Adrenal gland (tissue), 5 donors: ENCODE measurements at regions not wholly inside any gene's neighbourhood (a gene's known extent, or its start where the extent isn't known, plus 50 kb on each side); places are given as distances from the start of the nearest gene placed in this dataset.

Experiments used
- CTCF ChIP-seq, 6 experiments: fragments of 450-650 bp in 4 of 6; fragments of 200-600 bp in 2 of 6; sonication (generic) in 1 of 6; IDR thresholded peaks; 1 replicate in 5 of 6; 2 replicates in 1 of 6; pipeline versions ENCODE4 v1.5.1 to v1.8.0; 2016 to 2021; ENCODE audit warnings: antibody characterized with exemption in 6 of 6, mild to moderate bottlenecking in 2 of 6, moderate library complexity in 1 of 6
- POLR2A ChIP-seq, 2 donors: fragments of 450-650 bp; IDR thresholded peaks; one replicate each; pipeline ENCODE4 v1.6.1; 2017; ENCODE audit warnings: antibody characterized with exemption in 2 of 2, mild to moderate bottlenecking in 2 of 2, moderate library complexity in 1 of 2
- donor health status: DM: no; HTN: no; CAD: no.

GRCh38 chr7:108667216-108667615, 97.5 kb downstream of the DNAJB9 start:
- TF ChIP-seq CTCF (IDR thresholded peaks at IDR 0.05) (no peak), POLR2A (IDR thresholded peaks at IDR 0.05) (no peak)
